Loucy (cell line): ENCODE measurements at regions not wholly inside any gene's neighbourhood (a gene's known extent, or its start where the extent isn't known, plus 50 kb on each side); places are given as distances from the start of the nearest gene placed in this dataset.

Source experiments
- EZH2phosphoT487 ChIP-seq: fragments of 200-600 bp; IDR thresholded peaks from 2 replicates; pipeline ENCODE4 v1.6.1; 2018; ENCODE audit warnings: antibody characterized with exemption, mild to moderate bottlenecking, moderate library complexity, borderline replicate concordance
- TF ChIP-seq, protein P1 (sequence below): fragments of 200-600 bp; sonication (generic); conservative IDR thresholded peaks from 2 replicates; pipeline ENCODE4 v1.5.1; 2014; ENCODE audit warnings: mild to moderate bottlenecking, antibody characterized with exemption, low read length

- TF ChIP-seq, protein P1, sequence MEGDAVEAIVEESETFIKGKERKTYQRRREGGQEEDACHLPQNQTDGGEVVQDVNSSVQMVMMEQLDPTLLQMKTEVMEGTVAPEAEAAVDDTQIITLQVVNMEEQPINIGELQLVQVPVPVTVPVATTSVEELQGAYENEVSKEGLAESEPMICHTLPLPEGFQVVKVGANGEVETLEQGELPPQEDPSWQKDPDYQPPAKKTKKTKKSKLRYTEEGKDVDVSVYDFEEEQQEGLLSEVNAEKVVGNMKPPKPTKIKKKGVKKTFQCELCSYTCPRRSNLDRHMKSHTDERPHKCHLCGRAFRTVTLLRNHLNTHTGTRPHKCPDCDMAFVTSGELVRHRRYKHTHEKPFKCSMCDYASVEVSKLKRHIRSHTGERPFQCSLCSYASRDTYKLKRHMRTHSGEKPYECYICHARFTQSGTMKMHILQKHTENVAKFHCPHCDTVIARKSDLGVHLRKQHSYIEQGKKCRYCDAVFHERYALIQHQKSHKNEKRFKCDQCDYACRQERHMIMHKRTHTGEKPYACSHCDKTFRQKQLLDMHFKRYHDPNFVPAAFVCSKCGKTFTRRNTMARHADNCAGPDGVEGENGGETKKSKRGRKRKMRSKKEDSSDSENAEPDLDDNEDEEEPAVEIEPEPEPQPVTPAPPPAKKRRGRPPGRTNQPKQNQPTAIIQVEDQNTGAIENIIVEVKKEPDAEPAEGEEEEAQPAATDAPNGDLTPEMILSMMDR, result no peak
- no peak for TF ChIP-seq EZH2phosphoT487
Observed at GRCh38 chr11:37695283-37695682, 1097.2 kb upstream of the RAG2 start.
